NCI-H446 treated with DMSO at 0.1 percent for 48 hours (cell line): ENCODE measurements at regions not wholly inside any gene's neighbourhood (a gene's known extent, or its start where the extent isn't known, plus 50 kb on each side); places are given as distances from the start of the nearest gene placed in this dataset.

Experiments
- DNase-seq: peaks from one replicate; lab custom pipeline; 2025; lab: John Stamatoyannopoulos, UW

GRCh38 chrX:110858565-110858964, 62.9 kb upstream of the CHRDL1 start:
- no peak for DNase-seq

GRCh38 chrX:110853610-110854009, 58.0 kb upstream of the CHRDL1 start:
- DNase-seq, result peak; percentile 8

DNA sequence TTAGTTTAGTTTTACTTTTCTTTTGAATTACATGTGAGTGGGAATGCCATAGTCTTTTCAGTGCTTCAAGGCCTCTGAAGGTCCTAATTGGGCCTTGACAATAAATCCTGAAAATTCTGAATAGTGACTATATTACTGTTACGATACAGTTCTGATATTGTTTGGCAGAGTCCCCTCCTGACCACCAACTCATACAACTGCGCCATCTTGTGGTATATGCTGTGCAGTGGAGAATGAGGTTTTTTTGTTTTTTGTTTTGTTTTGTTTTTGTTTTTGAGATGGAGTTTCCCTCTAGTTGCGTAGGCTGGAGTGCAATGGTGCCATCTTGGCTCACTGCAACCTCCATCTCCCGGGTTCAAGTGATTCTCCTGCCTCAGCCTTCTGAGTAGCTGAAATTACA, 56.6 kb upstream of the CHRDL1 start:
- DNase-seq, result no peak

- no peak for DNase-seq
These were observed 56.2 kb upstream of the CHRDL1 start for GRCh38 chrX:110851780-110852179.

DNA sequence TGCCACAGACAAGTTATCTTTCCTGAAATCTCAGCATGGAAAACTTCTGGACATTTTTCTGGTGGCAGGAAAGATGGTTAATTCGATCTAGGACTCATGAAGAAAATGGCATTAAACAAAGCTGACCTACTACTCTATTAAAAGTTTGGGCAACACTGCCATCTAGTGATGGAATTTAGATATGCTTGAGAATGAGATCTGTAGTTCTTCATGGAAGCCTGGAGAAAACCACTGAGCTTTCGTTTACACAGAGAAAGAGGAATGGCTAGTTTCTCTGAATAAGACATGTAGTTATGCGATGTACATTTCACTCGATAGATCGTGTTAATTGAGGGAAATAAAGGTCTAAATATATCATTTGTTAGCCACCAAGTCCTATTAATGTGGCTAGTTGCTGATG, 51.7 kb upstream of the CHRDL1 start:
- DNase-seq, result peak; percentile 11

GRCh38 chrX:110846071-110846470, 50.5 kb upstream of the CHRDL1 start:
- no peak for DNase-seq
